HL-60 (cell line): ENCODE measurements at regions not wholly inside any gene's neighbourhood (a gene's known extent, or its start where the extent isn't known, plus 50 kb on each side); places are given as distances from the start of the nearest gene placed in this dataset.

Experiments used
- DNase-seq, 2 experiments: peaks; one replicate each; pipeline ENCODE4 v3.0.0-alpha.2; 2010 to 2020; ENCODE audit warnings: low read depth in 1 of 2, low spot score in 1 of 2
- H3K27ac ChIP-seq: fragments of 250-450 bp; sonication (Bioruptor Pico); replicated peaks from 2 replicates; pipeline ENCODE4 v1.5.1; 2020; ENCODE audit warnings: mild to moderate bottlenecking, moderate library complexity
- H3K27me3 ChIP-seq: fragments of 250-450 bp; sonication (Bioruptor Pico); 2 replicates; pipeline ENCODE4 v1.5.1; 2021; ENCODE audit warnings: mild to moderate bottlenecking, moderate library complexity; ENCODE audit not compliant: insufficient read depth, poor library complexity, severe bottlenecking
- H3K4me3 ChIP-seq: replicated peaks from 2 replicates; pipeline ENCODE4 v1.5.1; 2011; ENCODE audit warnings: mild to moderate bottlenecking, control low read depth, low read length; ENCODE audit not compliant: insufficient read depth
- GABPA ChIP-seq: IDR thresholded peaks from 2 replicates; pipeline ENCODE4 v1.6.1; 2012; ENCODE audit warnings: low read depth
- POLR2AphosphoS5 ChIP-seq: IDR thresholded peaks from 2 replicates; pipeline ENCODE4 v1.6.1; 2012; ENCODE audit warnings: low read depth
- SPI1 ChIP-seq: IDR thresholded peaks from 2 replicates; pipeline ENCODE4 v1.6.1; 2012; ENCODE audit warnings: low read depth, mild to moderate bottlenecking, borderline replicate concordance
- TF ChIP-seq, protein P1 (sequence below): IDR thresholded peaks from one replicate; pipeline ENCODE4 v1.5.1; 2011; ENCODE audit warnings: low read length, control low read depth, inconsistent platforms; ENCODE audit not compliant: insufficient read depth
- TF ChIP-seq, protein P2 (sequence below): IDR thresholded peaks from 2 replicates; pipeline ENCODE4 v1.6.1; 2012; ENCODE audit warnings: low read depth; ENCODE audit not compliant: insufficient replicate concordance

DNA sequence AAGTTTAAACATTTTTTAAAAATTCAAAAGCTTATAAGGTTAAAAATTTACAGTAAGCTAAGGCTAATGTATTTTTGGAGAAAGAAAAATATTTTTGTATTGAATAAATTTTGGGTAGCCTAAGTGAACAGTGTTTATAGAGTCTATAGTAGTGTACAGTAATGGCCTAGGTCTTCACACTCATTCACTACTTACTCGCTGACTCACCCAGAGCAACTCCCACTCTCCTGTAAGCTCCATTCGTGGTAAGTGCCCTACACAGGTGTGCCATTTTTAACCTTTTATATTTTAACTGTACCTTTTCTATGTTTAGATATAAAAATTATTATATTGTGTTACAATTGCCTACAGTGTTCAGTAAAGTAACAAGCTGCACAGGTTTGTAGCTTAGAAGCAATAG, 96.6 kb upstream of the FREM2 start:
- H3K4me3 ChIP-seq: no peak overlapping the region
- no peak for DNase-seq
- H3K27me3 ChIP-seq: no peaks in the 10 kb centered on the region
- H3K27ac ChIP-seq: no peak overlapping the region
- TF ChIP-seq, protein P1, sequence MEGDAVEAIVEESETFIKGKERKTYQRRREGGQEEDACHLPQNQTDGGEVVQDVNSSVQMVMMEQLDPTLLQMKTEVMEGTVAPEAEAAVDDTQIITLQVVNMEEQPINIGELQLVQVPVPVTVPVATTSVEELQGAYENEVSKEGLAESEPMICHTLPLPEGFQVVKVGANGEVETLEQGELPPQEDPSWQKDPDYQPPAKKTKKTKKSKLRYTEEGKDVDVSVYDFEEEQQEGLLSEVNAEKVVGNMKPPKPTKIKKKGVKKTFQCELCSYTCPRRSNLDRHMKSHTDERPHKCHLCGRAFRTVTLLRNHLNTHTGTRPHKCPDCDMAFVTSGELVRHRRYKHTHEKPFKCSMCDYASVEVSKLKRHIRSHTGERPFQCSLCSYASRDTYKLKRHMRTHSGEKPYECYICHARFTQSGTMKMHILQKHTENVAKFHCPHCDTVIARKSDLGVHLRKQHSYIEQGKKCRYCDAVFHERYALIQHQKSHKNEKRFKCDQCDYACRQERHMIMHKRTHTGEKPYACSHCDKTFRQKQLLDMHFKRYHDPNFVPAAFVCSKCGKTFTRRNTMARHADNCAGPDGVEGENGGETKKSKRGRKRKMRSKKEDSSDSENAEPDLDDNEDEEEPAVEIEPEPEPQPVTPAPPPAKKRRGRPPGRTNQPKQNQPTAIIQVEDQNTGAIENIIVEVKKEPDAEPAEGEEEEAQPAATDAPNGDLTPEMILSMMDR: no peak
- TF ChIP-seq SPI1 (no peak), POLR2AphosphoS5 (no peak)
- TF ChIP-seq, protein P2, sequence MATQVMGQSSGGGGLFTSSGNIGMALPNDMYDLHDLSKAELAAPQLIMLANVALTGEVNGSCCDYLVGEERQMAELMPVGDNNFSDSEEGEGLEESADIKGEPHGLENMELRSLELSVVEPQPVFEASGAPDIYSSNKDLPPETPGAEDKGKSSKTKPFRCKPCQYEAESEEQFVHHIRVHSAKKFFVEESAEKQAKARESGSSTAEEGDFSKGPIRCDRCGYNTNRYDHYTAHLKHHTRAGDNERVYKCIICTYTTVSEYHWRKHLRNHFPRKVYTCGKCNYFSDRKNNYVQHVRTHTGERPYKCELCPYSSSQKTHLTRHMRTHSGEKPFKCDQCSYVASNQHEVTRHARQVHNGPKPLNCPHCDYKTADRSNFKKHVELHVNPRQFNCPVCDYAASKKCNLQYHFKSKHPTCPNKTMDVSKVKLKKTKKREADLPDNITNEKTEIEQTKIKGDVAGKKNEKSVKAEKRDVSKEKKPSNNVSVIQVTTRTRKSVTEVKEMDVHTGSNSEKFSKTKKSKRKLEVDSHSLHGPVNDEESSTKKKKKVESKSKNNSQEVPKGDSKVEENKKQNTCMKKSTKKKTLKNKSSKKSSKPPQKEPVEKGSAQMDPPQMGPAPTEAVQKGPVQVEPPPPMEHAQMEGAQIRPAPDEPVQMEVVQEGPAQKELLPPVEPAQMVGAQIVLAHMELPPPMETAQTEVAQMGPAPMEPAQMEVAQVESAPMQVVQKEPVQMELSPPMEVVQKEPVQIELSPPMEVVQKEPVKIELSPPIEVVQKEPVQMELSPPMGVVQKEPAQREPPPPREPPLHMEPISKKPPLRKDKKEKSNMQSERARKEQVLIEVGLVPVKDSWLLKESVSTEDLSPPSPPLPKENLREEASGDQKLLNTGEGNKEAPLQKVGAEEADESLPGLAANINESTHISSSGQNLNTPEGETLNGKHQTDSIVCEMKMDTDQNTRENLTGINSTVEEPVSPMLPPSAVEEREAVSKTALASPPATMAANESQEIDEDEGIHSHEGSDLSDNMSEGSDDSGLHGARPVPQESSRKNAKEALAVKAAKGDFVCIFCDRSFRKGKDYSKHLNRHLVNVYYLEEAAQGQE: no peak

DNA sequence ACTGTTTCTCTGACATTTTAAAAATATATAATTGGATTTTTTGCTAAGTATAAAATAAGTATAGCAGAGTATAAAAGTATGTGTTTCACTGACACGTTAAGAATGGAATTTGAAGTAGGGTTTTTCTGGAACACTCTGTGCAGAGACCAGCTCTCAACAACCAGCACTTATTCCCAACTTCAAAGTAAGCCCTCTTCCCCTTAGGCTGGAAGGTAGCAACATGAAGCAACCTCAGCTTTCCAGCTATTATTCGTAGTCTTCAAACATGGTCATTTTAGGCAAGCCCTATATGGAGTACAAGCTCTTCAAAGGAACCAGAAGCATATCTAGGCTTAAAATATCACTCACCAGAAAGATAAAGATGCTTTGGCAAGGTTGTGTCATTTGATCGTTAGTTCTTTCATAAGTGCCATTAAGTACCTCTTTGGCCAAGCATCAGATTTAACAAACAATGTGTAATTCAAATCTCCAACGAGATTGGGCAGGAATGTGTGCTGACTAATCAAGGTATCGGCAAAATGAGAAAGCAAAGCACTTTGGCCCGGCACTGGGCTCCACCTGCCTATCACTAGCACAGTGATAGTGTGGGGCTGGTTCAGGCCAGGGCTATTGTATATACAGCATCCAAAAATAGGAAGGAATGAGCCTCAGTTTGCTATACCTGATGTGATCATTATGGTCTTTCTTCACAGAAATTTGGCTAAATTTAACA, 95.9 kb upstream of the FREM2 start:
- no peak for DNase-seq
- H3K27me3 ChIP-seq: no peaks in the 10 kb centered on the region
- H3K27ac ChIP-seq: no peak overlapping the region
- no peak for TF ChIP-seq POLR2AphosphoS5
- TF ChIP-seq GABPA: no peak
- TF ChIP-seq SPI1: no peak
- TF ChIP-seq, protein P1: no peak
- TF ChIP-seq, protein P2: no peak
- H3K4me3 ChIP-seq: no peak overlapping the region

DNA sequence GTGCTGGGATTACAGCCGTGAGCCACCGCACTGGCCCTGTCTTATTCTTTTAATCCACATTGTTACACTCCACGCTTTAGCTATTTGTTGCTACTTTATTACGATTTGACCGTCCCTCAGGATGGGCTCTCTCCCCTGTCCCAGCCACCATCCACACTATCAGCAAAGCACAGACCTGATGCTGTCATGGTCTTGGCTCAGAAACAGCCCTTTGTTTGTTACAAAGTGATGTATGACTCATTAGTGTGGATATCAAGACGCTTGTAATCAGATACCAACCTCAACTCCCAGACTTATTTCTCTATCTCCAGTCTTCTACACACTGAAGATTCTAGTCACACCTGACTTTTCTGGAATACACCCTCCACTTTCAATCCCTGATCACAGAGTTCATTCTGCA, 84.6 kb upstream of the FREM2 start:
- no peak for TF ChIP-seq GABPA
- no peak for TF ChIP-seq POLR2AphosphoS5
- no peak for TF ChIP-seq SPI1
- TF ChIP-seq, protein P1: no peak
- TF ChIP-seq, protein P2: no peak
- Histone ChIP-seq H3K27ac (no peak overlapping the region), H3K4me3 (no peak overlapping the region), H3K27me3 (no peaks in the 10 kb centered on the region)
- DNase-seq: no peak
